Activated naive CD4-positive, alpha-beta T cell treated with anti-CD3 and anti-CD28 coated beads, Interleukin-2, amount 50 U/mL, for 24 hours (primary cell): ENCODE measurements at regions not wholly inside any gene's neighbourhood (a gene's known extent, or its start where the extent isn't known, plus 50 kb on each side); places are given as distances from the start of the nearest gene placed in this dataset.
"Not testable (repeated sequence)": the region's sequence is repeated elsewhere in the genome, so short reads cannot be mapped to it uniquely, and the experiment has no call there.

Experiments
- H3K27ac Mint-ChIP-seq: one replicate; pipeline ENCODE4 v1.8.0; 2021; ENCODE audit warnings: mild to moderate bottlenecking, mixed read lengths
- H3K27me3 Mint-ChIP-seq: one replicate; pipeline ENCODE4 v1.8.0; 2021; ENCODE audit warnings: mixed read lengths
- H3K36me3 Mint-ChIP-seq: one replicate; pipeline ENCODE4 v1.8.0; 2021; ENCODE audit warnings: mixed read lengths
- H3K4me1 Mint-ChIP-seq: one replicate; pipeline ENCODE4 v1.8.0; 2021; ENCODE audit warnings: mixed read lengths
- H3K4me3 Mint-ChIP-seq: one replicate; pipeline ENCODE4 v1.8.0; 2021; ENCODE audit warnings: mild to moderate bottlenecking, mixed read lengths
- H3K9me3 Mint-ChIP-seq: one replicate; pipeline ENCODE4 v1.8.0; 2021; ENCODE audit warnings: mixed read lengths

- H3K4me3 Mint-ChIP-seq, result no peak overlapping the region
- H3K27me3 Mint-ChIP-seq, result no peaks in the 10 kb centered on the region
- no peaks in the 10 kb centered on the region for H3K36me3 Mint-ChIP-seq
- H3K9me3 Mint-ChIP-seq, result peaks cover 13% of the 10 kb centered on the region
- no peak overlapping the region for H3K27ac Mint-ChIP-seq
- H3K4me1 Mint-ChIP-seq, result no peaks in the 10 kb centered on the region
Measured at GRCh38 chr2:35246702-35247101, 1108.9 kb upstream of the CRIM1 start.

GRCh38 chr2:35228584-35228983 lies 1127.0 kb upstream of the CRIM1 start:
- Mint-ChIP-seq H3K9me3 (peaks cover 15% of the 10 kb centered on the region), H3K4me1 (no peaks in the 10 kb centered on the region), H3K27me3 (no peaks in the 10 kb centered on the region), H3K27ac (no peak overlapping the region), H3K4me3 (no peak overlapping the region), H3K36me3 (no peaks in the 10 kb centered on the region)

GRCh38 chr2:35220461-35220860 lies 1135.1 kb upstream of the CRIM1 start:
- Mint-ChIP-seq H3K27me3 (no peaks in the 10 kb centered on the region), H3K27ac (no peak overlapping the region), H3K4me1 (no peaks in the 10 kb centered on the region), H3K9me3 (peaks cover 15% of the 10 kb centered on the region), H3K36me3 (no peaks in the 10 kb centered on the region), H3K4me3 (no peak overlapping the region)

- H3K36me3 Mint-ChIP-seq, result no peaks in the 10 kb centered on the region
- no peaks in the 10 kb centered on the region for H3K27me3 Mint-ChIP-seq
- no peak overlapping the region for H3K27ac Mint-ChIP-seq
- no peak overlapping the region for H3K4me3 Mint-ChIP-seq
- no peaks in the 10 kb centered on the region for H3K4me1 Mint-ChIP-seq
- H3K9me3 Mint-ChIP-seq, result no peaks in the 10 kb centered on the region
Measured at GRCh38 chr2:35204881-35205280, 1150.7 kb upstream of the CRIM1 start.

GRCh38 chr2:35204323-35204722 lies 1151.3 kb upstream of the CRIM1 start:
- H3K9me3 Mint-ChIP-seq, result no peaks in the 10 kb centered on the region
- no peak overlapping the region for H3K27ac Mint-ChIP-seq
- no peaks in the 10 kb centered on the region for H3K36me3 Mint-ChIP-seq
- H3K4me1 Mint-ChIP-seq, result no peaks in the 10 kb centered on the region
- H3K27me3 Mint-ChIP-seq, result no peaks in the 10 kb centered on the region
- H3K4me3 Mint-ChIP-seq, result no peak overlapping the region

- peaks cover 5% of the 10 kb centered on the region for H3K9me3 Mint-ChIP-seq
- H3K27ac Mint-ChIP-seq, result no peak overlapping the region
- no peaks in the 10 kb centered on the region for H3K4me1 Mint-ChIP-seq
- H3K4me3 Mint-ChIP-seq, result no peak overlapping the region
- H3K36me3 Mint-ChIP-seq, result no peaks in the 10 kb centered on the region
- H3K27me3 Mint-ChIP-seq, result no peaks in the 10 kb centered on the region
Measured at GRCh38 chr2:35199298-35199697, 1156.3 kb upstream of the CRIM1 start.

- H3K27me3 Mint-ChIP-seq, result no peaks in the 10 kb centered on the region
- H3K9me3 Mint-ChIP-seq, result peaks cover 7% of the 10 kb centered on the region
- no peak overlapping the region for H3K27ac Mint-ChIP-seq
- H3K4me3 Mint-ChIP-seq, result no peak overlapping the region
- no peaks in the 10 kb centered on the region for H3K4me1 Mint-ChIP-seq
- H3K36me3 Mint-ChIP-seq, result no peaks in the 10 kb centered on the region
Measured at GRCh38 chr2:35185861-35186412, 1169.6 kb upstream of the CRIM1 start.

GRCh38 chr2:35184471-35184870 lies 1171.1 kb upstream of the CRIM1 start:
- H3K27me3 Mint-ChIP-seq, result no peaks in the 10 kb centered on the region
- H3K27ac Mint-ChIP-seq, result no peak overlapping the region
- H3K4me1 Mint-ChIP-seq, result no peaks in the 10 kb centered on the region
- H3K4me3 Mint-ChIP-seq, result no peak overlapping the region
- H3K9me3 Mint-ChIP-seq, result peaks cover 5% of the 10 kb centered on the region
- no peaks in the 10 kb centered on the region for H3K36me3 Mint-ChIP-seq

- H3K9me3 Mint-ChIP-seq, H3K4me1 Mint-ChIP-seq, H3K27me3 Mint-ChIP-seq, H3K27ac Mint-ChIP-seq, H3K4me3 Mint-ChIP-seq, H3K36me3 Mint-ChIP-seq: not testable (repeated sequence)
Measured at GRCh38 chr2:35176726-35177125, 1178.9 kb upstream of the CRIM1 start.

GRCh38 chr2:35174845-35175244 lies 1180.7 kb upstream of the CRIM1 start:
- Mint-ChIP-seq H3K4me1 (no peaks in the 10 kb centered on the region), H3K36me3 (no peaks in the 10 kb centered on the region)

GRCh38 chr2:35172687-35173086 lies 1182.9 kb upstream of the CRIM1 start:
- H3K4me3 Mint-ChIP-seq, result no peak overlapping the region
- H3K36me3 Mint-ChIP-seq, result no peaks in the 10 kb centered on the region
- H3K9me3 Mint-ChIP-seq, result no peaks in the 10 kb centered on the region
- no peaks in the 10 kb centered on the region for H3K27me3 Mint-ChIP-seq
- no peaks in the 10 kb centered on the region for H3K4me1 Mint-ChIP-seq
- no peak overlapping the region for H3K27ac Mint-ChIP-seq

More at GRCh38 chr2:35174845-35175244, 1180.7 kb upstream of the CRIM1 start:
- H3K4me3 Mint-ChIP-seq, result no peak overlapping the region
- H3K27ac Mint-ChIP-seq, result no peak overlapping the region
- H3K27me3 Mint-ChIP-seq, result no peaks in the 10 kb centered on the region
- no peaks in the 10 kb centered on the region for H3K9me3 Mint-ChIP-seq

- no peaks in the 10 kb centered on the region for H3K4me1 Mint-ChIP-seq
- no peak overlapping the region for H3K27ac Mint-ChIP-seq
- H3K9me3 Mint-ChIP-seq, result no peaks in the 10 kb centered on the region
- no peak overlapping the region for H3K4me3 Mint-ChIP-seq
- no peaks in the 10 kb centered on the region for H3K36me3 Mint-ChIP-seq
- H3K27me3 Mint-ChIP-seq, result no peaks in the 10 kb centered on the region
Measured at GRCh38 chr2:35168351-35168750, 1187.2 kb upstream of the CRIM1 start.

- no peak overlapping the region for H3K4me3 Mint-ChIP-seq
Measured at GRCh38 chr2:35163948-35164347, 1191.6 kb upstream of the CRIM1 start.

GRCh38 chr2:35160871-35161270 lies 1194.7 kb upstream of the CRIM1 start:
- no peaks in the 10 kb centered on the region for H3K27me3 Mint-ChIP-seq
- H3K4me1 Mint-ChIP-seq, result no peaks in the 10 kb centered on the region
- no peaks in the 10 kb centered on the region for H3K36me3 Mint-ChIP-seq
- H3K4me3 Mint-ChIP-seq, result no peak overlapping the region
- H3K27ac Mint-ChIP-seq, result no peak overlapping the region
- peaks cover 5% of the 10 kb centered on the region for H3K9me3 Mint-ChIP-seq

More at GRCh38 chr2:35163948-35164347, 1191.6 kb upstream of the CRIM1 start:
- peaks cover 5% of the 10 kb centered on the region for H3K9me3 Mint-ChIP-seq
- H3K4me1 Mint-ChIP-seq, result no peaks in the 10 kb centered on the region
- H3K27ac Mint-ChIP-seq, result no peak overlapping the region
- H3K27me3 Mint-ChIP-seq, result no peaks in the 10 kb centered on the region
- no peaks in the 10 kb centered on the region for H3K36me3 Mint-ChIP-seq

- H3K27ac Mint-ChIP-seq, result no peak overlapping the region
- no peak overlapping the region for H3K4me3 Mint-ChIP-seq
- H3K4me1 Mint-ChIP-seq, result no peaks in the 10 kb centered on the region
- H3K27me3 Mint-ChIP-seq, result no peaks in the 10 kb centered on the region
- H3K36me3 Mint-ChIP-seq, result no peaks in the 10 kb centered on the region
- H3K9me3 Mint-ChIP-seq, result no peaks in the 10 kb centered on the region
Measured at GRCh38 chr2:35125871-35126270, 1229.7 kb upstream of the CRIM1 start.

- Mint-ChIP-seq H3K27ac (no peak overlapping the region), H3K27me3 (no peaks in the 10 kb centered on the region), H3K4me1 (no peaks in the 10 kb centered on the region), H3K9me3 (no peaks in the 10 kb centered on the region), H3K36me3 (no peaks in the 10 kb centered on the region), H3K4me3 (no peak overlapping the region)
Measured at GRCh38 chr2:35125278-35125677, 1230.3 kb upstream of the CRIM1 start.

- Mint-ChIP-seq H3K4me1 (no peaks in the 10 kb centered on the region), H3K4me3 (no peak overlapping the region), H3K36me3 (no peaks in the 10 kb centered on the region), H3K27ac (no peak overlapping the region), H3K27me3 (no peaks in the 10 kb centered on the region), H3K9me3 (peaks cover 10% of the 10 kb centered on the region)
Measured at GRCh38 chr2:35116151-35116550, 1239.4 kb upstream of the CRIM1 start.
